PC-3 (cell line): ENCODE measurements at regions not wholly inside any gene's neighbourhood (a gene's known extent, or its start where the extent isn't known, plus 50 kb on each side); places are given as distances from the start of the nearest gene placed in this dataset.

Experiments used
- EZH2 ChIP-seq: fragments of 300-600 bp; sonication (generic); IDR thresholded peaks from one replicate; pipeline ENCODE4 v1.6.1; 2017; ENCODE audit warnings: antibody characterized with exemption, mild to moderate bottlenecking, low read length; ENCODE audit not compliant: unreplicated experiment
- EZH2phosphoT487 ChIP-seq: fragments of 300-600 bp; sonication (generic); IDR thresholded peaks from 2 replicates; pipeline ENCODE4 v1.6.1; 2018; ENCODE audit warnings: mild to moderate bottlenecking, antibody characterized with exemption, low read length, borderline replicate concordance
- TF ChIP-seq, protein P1 (sequence below): fragments of 300-600 bp; sonication (generic); conservative IDR thresholded peaks from 2 replicates; pipeline ENCODE4 v1.5.1; 2017; ENCODE audit warnings: antibody characterized with exemption, low read depth, mild to moderate bottlenecking, low read length

DNA sequence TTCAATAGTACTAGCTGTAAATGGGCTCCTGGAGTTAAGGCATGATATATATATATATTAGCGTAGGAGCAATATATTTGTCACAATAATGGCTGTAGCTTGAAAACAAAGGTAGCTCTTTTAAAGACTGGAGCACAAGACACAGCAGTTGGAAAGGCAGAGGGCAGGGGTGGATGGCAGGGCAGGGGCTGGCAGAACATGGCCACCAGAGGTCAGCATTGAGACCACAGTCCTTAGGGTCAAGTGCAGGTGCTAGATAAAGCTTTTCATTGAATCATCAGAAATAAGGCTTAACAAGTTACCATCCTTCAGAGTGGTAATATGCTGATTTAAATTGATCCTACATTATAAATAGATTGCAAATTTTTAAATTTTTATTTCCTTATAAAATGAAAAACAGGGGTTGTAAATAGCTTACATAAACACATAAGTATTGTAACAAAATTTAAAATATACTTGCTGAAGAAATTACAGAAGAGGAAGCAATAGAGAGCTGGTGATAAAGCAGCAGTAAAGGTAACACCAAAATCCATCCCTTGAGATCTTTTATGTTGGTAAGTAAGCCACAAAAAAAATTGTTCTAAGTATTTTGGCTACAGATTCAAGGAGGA lies 161.2 kb upstream of the PIEZO2 start:
- TF ChIP-seq, protein P1, sequence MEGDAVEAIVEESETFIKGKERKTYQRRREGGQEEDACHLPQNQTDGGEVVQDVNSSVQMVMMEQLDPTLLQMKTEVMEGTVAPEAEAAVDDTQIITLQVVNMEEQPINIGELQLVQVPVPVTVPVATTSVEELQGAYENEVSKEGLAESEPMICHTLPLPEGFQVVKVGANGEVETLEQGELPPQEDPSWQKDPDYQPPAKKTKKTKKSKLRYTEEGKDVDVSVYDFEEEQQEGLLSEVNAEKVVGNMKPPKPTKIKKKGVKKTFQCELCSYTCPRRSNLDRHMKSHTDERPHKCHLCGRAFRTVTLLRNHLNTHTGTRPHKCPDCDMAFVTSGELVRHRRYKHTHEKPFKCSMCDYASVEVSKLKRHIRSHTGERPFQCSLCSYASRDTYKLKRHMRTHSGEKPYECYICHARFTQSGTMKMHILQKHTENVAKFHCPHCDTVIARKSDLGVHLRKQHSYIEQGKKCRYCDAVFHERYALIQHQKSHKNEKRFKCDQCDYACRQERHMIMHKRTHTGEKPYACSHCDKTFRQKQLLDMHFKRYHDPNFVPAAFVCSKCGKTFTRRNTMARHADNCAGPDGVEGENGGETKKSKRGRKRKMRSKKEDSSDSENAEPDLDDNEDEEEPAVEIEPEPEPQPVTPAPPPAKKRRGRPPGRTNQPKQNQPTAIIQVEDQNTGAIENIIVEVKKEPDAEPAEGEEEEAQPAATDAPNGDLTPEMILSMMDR, result peak; percentile 89
- TF ChIP-seq EZH2 (no peak), EZH2phosphoT487 (no peak)
